Activated CD4-positive, alpha-beta T cell treated with anti-CD3 and anti-CD28 coated beads, Interleukin-2, amount 50 U/mL, for 24 hours (primary cell): ENCODE measurements at regions not wholly inside any gene's neighbourhood (a gene's known extent, or its start where the extent isn't known, plus 50 kb on each side); places are given as distances from the start of the nearest gene placed in this dataset.

Experiments
- DNase-seq, 2 donors: peaks; one replicate each; pipeline ENCODE4 v3.0.0-alpha.2; 2020; ENCODE audit warnings: low read depth in 1 of 2, low spot score in 1 of 2

- peak in 1 of 2 donors; percentile 0 for DNase-seq
Observed at GRCh38 chr15:36501063-36501678, 78.3 kb upstream of the CDIN1 start.

GRCh38 chr15:36502509-36502908 lies 76.9 kb upstream of the CDIN1 start:
- DNase-seq = no peak

GRCh38 chr15:36506733-36507356 lies 72.6 kb upstream of the CDIN1 start:
- no peak for DNase-seq

GRCh38 chr15:36507458-36507857 lies 72.0 kb upstream of the CDIN1 start:
- no peak for DNase-seq

- no peak for DNase-seq
Observed at GRCh38 chr15:36511594-36511993, 67.8 kb upstream of the CDIN1 start.

- DNase-seq = no peak
Observed at GRCh38 chr15:36517758-36518157, 61.7 kb upstream of the CDIN1 start.

- no peak for DNase-seq
Observed at GRCh38 chr15:36519067-36519466, 60.4 kb upstream of the CDIN1 start.

- DNase-seq = no peak
Observed at GRCh38 chr15:36525430-36525829, 54.0 kb upstream of the CDIN1 start.

GRCh38 chr15:36527235-36528162 lies 51.9 kb upstream of the CDIN1 start:
- DNase-seq = no peak

- no peak for DNase-seq
Observed at GRCh38 chr15:36529296-36530011, 50.0 kb upstream of the CDIN1 start.
